ENCODE measurements at regions not wholly inside any gene's neighbourhood (a gene's known extent, or its start where the extent isn't known, plus 50 kb on each side); places are given as distances from the start of the nearest gene placed in this dataset.
A peak's percentile ranks its signal among the peaks of the same experiment; 100 is the strongest.
"Not testable (repeated sequence)": the region's sequence is repeated elsewhere in the genome, so short reads cannot be mapped to it uniquely, and the experiment has no call there.

DNA sequence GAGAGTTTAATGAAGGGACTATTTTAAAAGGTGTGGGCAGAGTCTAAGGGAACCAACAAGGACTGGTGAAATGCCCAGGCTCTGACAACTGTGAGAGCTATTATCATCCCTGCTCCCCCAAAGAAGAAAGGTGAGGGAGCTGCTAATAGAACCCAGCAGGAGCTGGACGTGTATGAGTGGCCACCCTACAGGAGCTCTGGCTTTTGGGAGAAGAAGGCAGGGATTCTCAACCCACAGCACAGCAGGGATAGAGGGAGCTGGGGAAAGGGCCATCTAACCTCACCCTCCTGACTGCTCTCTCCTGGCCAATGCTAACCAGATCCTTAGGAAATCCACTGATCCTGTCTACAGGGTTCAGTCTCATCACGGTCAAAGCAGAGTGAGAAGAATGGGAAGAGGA, 57.1 kb downstream of the GRIN2B start:
- Histone ChIP-seq H3K27me3 (no peaks in the 10 kb centered on the region), H3K4me1 (no peaks in the 10 kb centered on the region), H3K27ac (no peak overlapping the region), H3K4me3 (no peak overlapping the region), H3K36me3 (no peaks in the 10 kb centered on the region), H3K9ac (no peak overlapping the region), H4K20me1 (no peaks in the 10 kb centered on the region), H3K9me3 (replicated peaks in 1 of 11) (no peaks in the 10 kb centered on the region), H3K4me2 (no peak overlapping the region)
- no peak for TF ChIP-seq Cebpa-rat (IDR thresholded peaks at IDR 0.05)

- Histone ChIP-seq H3K4me3 (no peak overlapping the region), H4K20me1 (no peaks in the 10 kb centered on the region), H3K9ac (no peak overlapping the region), H3K27ac (no peak overlapping the region), H3K9me3 (replicated peaks in 1 of 11) (no peaks in the 10 kb centered on the region), H3K36me3 (no peaks in the 10 kb centered on the region), H3K4me1 (peaks cover 0 to 5% (median 0%) of the 10 kb centered on the region in 10 experiments; a peak in 3 of 20 replicates), H3K4me2 (no peak overlapping the region), H3K27me3 (no peaks in the 10 kb centered on the region)
- TF ChIP-seq Cebpa-rat (IDR thresholded peaks at IDR 0.05), result no peak
These were observed 62.5 kb downstream of the GRIN2B start for GRCh38 chr12:13918897-13919296.

DNA sequence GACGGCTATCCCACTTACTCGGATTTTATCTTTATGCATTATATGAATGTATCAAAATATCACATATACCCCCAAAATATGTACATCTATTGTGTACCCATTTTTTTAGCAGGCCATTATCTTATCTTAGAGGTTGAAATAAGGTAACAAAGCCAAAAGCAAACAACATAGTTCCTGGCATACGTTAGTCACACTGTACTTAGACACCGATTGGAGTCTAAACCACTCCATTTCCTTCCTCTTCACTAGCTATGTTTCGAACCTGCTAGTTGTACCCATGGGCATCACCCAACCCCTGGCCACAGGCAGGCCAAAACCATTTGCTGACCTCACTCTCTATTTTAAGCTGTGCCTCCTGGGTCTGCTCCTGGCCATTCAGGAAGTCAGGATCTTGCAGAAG, 66.3 kb downstream of the GRIN2B start:
- Histone ChIP-seq H4K20me1 (no peaks in the 10 kb centered on the region), H3K4me3 (no peak overlapping the region), H3K27me3 (no peaks in the 10 kb centered on the region), H3K27ac (no peak overlapping the region), H3K4me2 (peak overlapping the region in 5 of 11 experiments; percentile 7 to 43 (median 30); a peak in 5 of 22 replicates), H3K4me1 (peaks cover 0 to 5% (median 0%) of the 10 kb centered on the region in 10 experiments; a peak in 3 of 20 replicates), H3K9ac (no peak overlapping the region), H3K9me3 (replicated peaks in 1 of 11) (no peaks in the 10 kb centered on the region), H3K36me3 (no peaks in the 10 kb centered on the region)
- TF ChIP-seq Cebpa-rat (IDR thresholded peaks at IDR 0.05), result no peak

- H3K9me3 ChIP-seq (replicated peaks in 1 of 11), result no peaks in the 10 kb centered on the region
- H3K27me3 ChIP-seq, result no peaks in the 10 kb centered on the region
- H3K9ac ChIP-seq, result no peak overlapping the region
- no peaks in the 10 kb centered on the region for H4K20me1 ChIP-seq
- H3K4me3 ChIP-seq, result no peak overlapping the region
- TF ChIP-seq Cebpa-rat (IDR thresholded peaks at IDR 0.05), result no peak
- no peak overlapping the region for H3K4me2 ChIP-seq
- no peak overlapping the region for H3K27ac ChIP-seq
- peaks cover 0 to 5% (median 0%) of the 10 kb centered on the region in 10 experiments; a peak in 3 of 20 replicates for H3K4me1 ChIP-seq
- H3K36me3 ChIP-seq, result no peaks in the 10 kb centered on the region
These were observed 68.0 kb downstream of the GRIN2B start for GRCh38 chr12:13913371-13913770.

- H3K9ac ChIP-seq, result no peak overlapping the region
- H3K27me3 ChIP-seq, result no peaks in the 10 kb centered on the region
- H3K4me3 ChIP-seq, result no peak overlapping the region
- H3K27ac ChIP-seq, result no peak overlapping the region
- H3K36me3 ChIP-seq, result no peaks in the 10 kb centered on the region
- H3K9me3 ChIP-seq (replicated peaks in 1 of 11), result no peaks in the 10 kb centered on the region
- H3K4me2 ChIP-seq, result no peak overlapping the region
- H3K4me1 ChIP-seq, result peaks cover 0 to 5% (median 0%) of the 10 kb centered on the region in 10 experiments; a peak in 3 of 20 replicates
- no peak for TF ChIP-seq Cebpa-rat (IDR thresholded peaks at IDR 0.05)
- H4K20me1 ChIP-seq, result no peaks in the 10 kb centered on the region
These were observed 69.4 kb downstream of the GRIN2B start for GRCh38 chr12:13911756-13912554.

DNA sequence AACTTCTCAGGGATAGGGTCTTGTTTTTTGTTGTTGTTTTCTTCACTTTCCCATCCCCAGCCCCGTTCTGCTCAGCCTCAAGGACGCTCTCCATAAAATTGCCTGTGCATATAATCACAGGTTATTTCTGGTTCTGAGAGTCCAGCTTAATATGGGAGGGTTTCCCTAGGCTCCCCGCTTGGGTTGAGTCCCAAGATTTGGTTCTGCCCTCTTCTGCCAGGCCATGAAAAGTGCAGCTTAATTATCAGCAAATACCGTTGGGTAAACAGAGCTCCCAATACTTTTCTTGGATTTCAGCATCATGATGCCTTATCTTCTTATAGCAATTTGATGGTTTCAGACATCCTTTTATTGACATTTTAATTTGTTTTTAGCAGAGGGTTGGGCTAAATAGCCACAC, 75.6 kb downstream of the GRIN2B start:
- Histone ChIP-seq H3K4me1 (no peaks in the 10 kb centered on the region), H3K36me3 (no peaks in the 10 kb centered on the region), H3K4me3 (no peak overlapping the region), H4K20me1 (no peaks in the 10 kb centered on the region), H3K27ac (no peak overlapping the region), H3K9me3 (replicated peaks in 1 of 11) (peaks cover 0 to 10% (median 8%) of the 10 kb centered on the region in 11 experiments; a peak in 8 of 22 replicates), H3K9ac (no peak overlapping the region), H3K27me3 (no peaks in the 10 kb centered on the region), H3K4me2 (no peak overlapping the region)
- no peak for TF ChIP-seq Cebpa-rat (IDR thresholded peaks at IDR 0.05)

- Histone ChIP-seq H3K36me3 (no peaks in the 10 kb centered on the region), H3K4me2 (no peak overlapping the region), H4K20me1 (no peaks in the 10 kb centered on the region), H3K9ac (no peak overlapping the region), H3K4me1 (no peaks in the 10 kb centered on the region), H3K27ac (no peak overlapping the region), H3K27me3 (no peaks in the 10 kb centered on the region), H3K4me3 (no peak overlapping the region), H3K9me3 (replicated peaks in 1 of 11) (peaks cover 0 to 9% (median 8%) of the 10 kb centered on the region in 11 experiments; a peak in 8 of 22 replicates)
- no peak for TF ChIP-seq Cebpa-rat (IDR thresholded peaks at IDR 0.05)
These were observed 80.7 kb downstream of the GRIN2B start for GRCh38 chr12:13900718-13901117.

DNA sequence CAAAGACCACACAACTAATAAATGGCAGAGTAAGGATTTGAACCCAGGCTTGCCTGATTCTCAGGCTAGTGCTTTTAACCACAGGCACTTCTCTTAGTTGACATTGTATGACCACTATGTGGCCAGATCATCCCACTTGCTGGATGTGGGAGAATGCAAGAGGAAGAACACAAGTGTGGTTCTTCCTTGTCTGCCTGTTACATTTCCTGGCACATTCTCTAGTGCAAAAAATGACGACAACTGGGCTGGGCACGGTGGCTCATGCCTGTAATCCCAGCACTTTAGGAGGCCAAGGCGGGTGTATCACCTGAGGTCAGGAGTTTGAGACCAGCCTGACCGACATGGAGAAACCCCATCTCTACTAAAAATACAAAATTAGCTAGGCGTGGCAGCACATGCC, 83.0 kb downstream of the GRIN2B start:
- not testable (repeated sequence) for H3K27ac ChIP-seq; H3K4me1 ChIP-seq; H3K9ac ChIP-seq; H3K27me3 ChIP-seq; H3K4me3 ChIP-seq; H3K36me3 ChIP-seq; H4K20me1 ChIP-seq; H3K9me3 ChIP-seq (replicated peaks in 1 of 11); H3K4me2 ChIP-seq

DNA sequence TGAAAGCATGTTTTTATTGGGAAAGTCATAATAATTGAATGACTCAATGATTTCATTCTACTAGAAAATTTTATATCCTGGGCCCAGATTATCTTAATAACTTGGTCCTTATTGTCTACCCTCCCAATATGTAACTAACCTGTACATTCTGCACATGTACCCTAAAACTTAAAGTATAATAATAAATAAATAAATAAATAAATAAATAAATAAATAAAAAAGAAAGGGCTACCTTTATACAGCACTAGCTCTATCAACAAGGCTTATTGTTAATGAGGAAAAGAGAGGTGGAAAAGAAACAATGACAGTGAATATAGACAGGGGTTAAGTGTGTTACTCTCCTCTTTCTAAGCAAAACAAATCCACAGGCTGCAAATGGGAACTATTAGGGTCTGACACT, 83.6 kb downstream of the GRIN2B start:
- Histone ChIP-seq H3K4me3 (no peak overlapping the region), H3K27ac (no peak overlapping the region), H3K4me2 (no peak overlapping the region), H3K9me3 (replicated peaks in 1 of 11) (no peaks in the 10 kb centered on the region), H3K27me3 (no peaks in the 10 kb centered on the region), H3K4me1 (no peaks in the 10 kb centered on the region), H4K20me1 (no peaks in the 10 kb centered on the region), H3K36me3 (no peaks in the 10 kb centered on the region), H3K9ac (no peak overlapping the region)
- TF ChIP-seq Cebpa-rat (IDR thresholded peaks at IDR 0.05), result no peak

- no peak overlapping the region for H3K4me2 ChIP-seq
- no peaks in the 10 kb centered on the region for H3K4me1 ChIP-seq
- H3K9me3 ChIP-seq (replicated peaks in 1 of 11), result no peaks in the 10 kb centered on the region
- H3K36me3 ChIP-seq, result no peaks in the 10 kb centered on the region
- no peak for TF ChIP-seq Cebpa-rat (IDR thresholded peaks at IDR 0.05)
- no peak overlapping the region for H3K27ac ChIP-seq
- H4K20me1 ChIP-seq, result no peaks in the 10 kb centered on the region
- no peak overlapping the region for H3K9ac ChIP-seq
- no peak overlapping the region for H3K4me3 ChIP-seq
- H3K27me3 ChIP-seq, result no peaks in the 10 kb centered on the region
These were observed 85.3 kb downstream of the GRIN2B start for GRCh38 chr12:13896063-13896626.

Measured in BLaER1 treated with 17β-estradiol and CSF1 and Interleukin-3, amounts not matched to agents 10 nM and 100 nM (cell line).